ENCODE measurements at regions not wholly inside any gene's neighbourhood (a gene's known extent, or its start where the extent isn't known, plus 50 kb on each side); places are given as distances from the start of the nearest gene placed in this dataset.

DNA sequence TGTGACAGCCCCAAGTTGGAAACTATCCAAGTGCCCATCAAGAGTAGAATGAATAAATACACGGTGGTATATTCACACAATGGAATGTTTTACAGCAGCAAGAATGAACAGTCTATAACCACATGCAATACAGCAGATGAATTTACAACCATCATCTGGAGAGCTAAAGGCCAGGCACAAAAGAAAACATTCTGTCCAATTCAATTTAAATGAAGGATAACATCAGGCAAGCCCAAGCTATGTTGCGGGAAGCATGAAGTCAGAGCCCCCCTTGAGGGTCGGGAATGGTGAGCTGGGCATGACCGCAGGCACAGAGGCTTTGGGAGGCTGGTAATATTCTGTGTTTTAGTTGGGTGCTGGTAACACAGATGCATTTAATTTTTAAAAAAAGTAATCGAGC, 76.0 kb downstream of the SYNE3 start:
- TF ChIP-seq, protein P1, sequence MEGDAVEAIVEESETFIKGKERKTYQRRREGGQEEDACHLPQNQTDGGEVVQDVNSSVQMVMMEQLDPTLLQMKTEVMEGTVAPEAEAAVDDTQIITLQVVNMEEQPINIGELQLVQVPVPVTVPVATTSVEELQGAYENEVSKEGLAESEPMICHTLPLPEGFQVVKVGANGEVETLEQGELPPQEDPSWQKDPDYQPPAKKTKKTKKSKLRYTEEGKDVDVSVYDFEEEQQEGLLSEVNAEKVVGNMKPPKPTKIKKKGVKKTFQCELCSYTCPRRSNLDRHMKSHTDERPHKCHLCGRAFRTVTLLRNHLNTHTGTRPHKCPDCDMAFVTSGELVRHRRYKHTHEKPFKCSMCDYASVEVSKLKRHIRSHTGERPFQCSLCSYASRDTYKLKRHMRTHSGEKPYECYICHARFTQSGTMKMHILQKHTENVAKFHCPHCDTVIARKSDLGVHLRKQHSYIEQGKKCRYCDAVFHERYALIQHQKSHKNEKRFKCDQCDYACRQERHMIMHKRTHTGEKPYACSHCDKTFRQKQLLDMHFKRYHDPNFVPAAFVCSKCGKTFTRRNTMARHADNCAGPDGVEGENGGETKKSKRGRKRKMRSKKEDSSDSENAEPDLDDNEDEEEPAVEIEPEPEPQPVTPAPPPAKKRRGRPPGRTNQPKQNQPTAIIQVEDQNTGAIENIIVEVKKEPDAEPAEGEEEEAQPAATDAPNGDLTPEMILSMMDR (IDR thresholded peaks at IDR 0.05) = no peak
- TF ChIP-seq POLR2A (IDR thresholded peaks at IDR 0.05) = no peak

All from lower leg skin (tissue), 3 donors.